ENCODE measurements at regions not wholly inside any gene's neighbourhood (a gene's known extent, or its start where the extent isn't known, plus 50 kb on each side); places are given as distances from the start of the nearest gene placed in this dataset.

- TF ChIP-seq CEBPB (IDR thresholded peaks at IDR 0.05; ENCODE audit: borderline replicate concordance in 1 of 2, low read depth in 2 of 2, low read length in 2 of 2): no peak
These were observed 141.0 kb downstream of the VGLL3 start (continued) for GRCh38 chr3:86849991-86850390.

DNA sequence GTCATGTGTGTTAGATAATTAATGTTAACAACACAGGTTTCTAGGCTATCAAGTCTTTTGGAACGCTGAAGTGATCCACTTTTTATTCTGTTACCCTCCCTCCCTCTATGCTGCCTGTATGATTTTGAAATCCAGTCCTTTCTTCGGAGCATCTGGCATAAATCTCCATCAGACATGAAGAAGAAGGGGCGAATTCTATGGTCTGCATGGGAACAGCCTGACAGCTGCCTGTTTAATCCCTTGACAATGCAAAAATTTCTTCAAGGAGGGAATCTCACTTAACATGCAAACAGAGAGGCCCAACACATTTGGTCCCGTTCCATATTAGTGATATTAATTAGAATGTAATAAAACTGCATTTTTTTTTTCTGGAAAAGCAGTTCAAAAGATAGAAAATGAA is 145.2 kb downstream of the VGLL3 start:
- no TSS peak for BruUV-seq (replicated peaks)
- no peaks in the 10 kb centered on the region for H3K36me3 ChIP-seq (ENCODE audit: control insufficient read depth in 2 of 2, insufficient read depth in 2 of 2, low read length in 1 of 2)
- in situ Hi-C loops (cut with MboI): no loop called here
- H3K4me2 ChIP-seq (ENCODE audit: control insufficient read depth, insufficient read depth): no peak overlapping the region
- ATAC-seq: no peak
- H3K4me3 ChIP-seq: no peak overlapping the region
- no peak for DNase-seq (ENCODE audit: low read depth, low spot score)
- H3K27me3 ChIP-seq (replicated peaks in 1 of 2; ENCODE audit: control insufficient read depth in 2 of 2, insufficient read depth in 2 of 2, low read length in 1 of 2): no peaks in the 10 kb centered on the region
- no peaks in the 10 kb centered on the region for H3K79me2 ChIP-seq (ENCODE audit: control insufficient read depth, insufficient read depth, low read length)
- RAD21 ChIA-PET (ENCODE audit: unreplicated experiment): no interaction called here
- no peaks in the 10 kb centered on the region for H3K4me1 ChIP-seq (ENCODE audit: control insufficient read depth, insufficient read depth, low read length)
- no peak overlapping the region for H2AFZ ChIP-seq (ENCODE audit: control insufficient read depth, low read depth, low read length)
- intact Hi-C loops (cut with micrococcal nuclease; ENCODE audit: unreplicated experiment): no loop called here
- no peak for FAIRE-seq
- 0% methylated on average over 4 of the region's 4 CpGs for WGBS (ENCODE audit: insufficient coverage, insufficient replicate concordance, low lambda C conversion rate, missing lambda C conversion rate)
- SMC1A ChIA-PET (ENCODE audit: uncharacterized antibody, unreplicated experiment): no interaction called here
- H3K9me3 ChIP-seq (replicated peaks; ENCODE audit: control insufficient read depth, insufficient read depth, low read length): no peaks in the 10 kb centered on the region
- H3K27ac ChIP-seq (ENCODE audit: control insufficient read depth, insufficient read depth): no peak overlapping the region
- POLR2A ChIA-PET: no interaction called here
- H3K9ac ChIP-seq (ENCODE audit: control insufficient read depth, insufficient read depth, low read length): no peak overlapping the region
- CTCF ChIA-PET: no interaction called here
- H4K20me1 ChIP-seq (ENCODE audit: control insufficient read depth, insufficient read depth): no peaks in the 10 kb centered on the region
- TF ChIP-seq, protein P1, sequence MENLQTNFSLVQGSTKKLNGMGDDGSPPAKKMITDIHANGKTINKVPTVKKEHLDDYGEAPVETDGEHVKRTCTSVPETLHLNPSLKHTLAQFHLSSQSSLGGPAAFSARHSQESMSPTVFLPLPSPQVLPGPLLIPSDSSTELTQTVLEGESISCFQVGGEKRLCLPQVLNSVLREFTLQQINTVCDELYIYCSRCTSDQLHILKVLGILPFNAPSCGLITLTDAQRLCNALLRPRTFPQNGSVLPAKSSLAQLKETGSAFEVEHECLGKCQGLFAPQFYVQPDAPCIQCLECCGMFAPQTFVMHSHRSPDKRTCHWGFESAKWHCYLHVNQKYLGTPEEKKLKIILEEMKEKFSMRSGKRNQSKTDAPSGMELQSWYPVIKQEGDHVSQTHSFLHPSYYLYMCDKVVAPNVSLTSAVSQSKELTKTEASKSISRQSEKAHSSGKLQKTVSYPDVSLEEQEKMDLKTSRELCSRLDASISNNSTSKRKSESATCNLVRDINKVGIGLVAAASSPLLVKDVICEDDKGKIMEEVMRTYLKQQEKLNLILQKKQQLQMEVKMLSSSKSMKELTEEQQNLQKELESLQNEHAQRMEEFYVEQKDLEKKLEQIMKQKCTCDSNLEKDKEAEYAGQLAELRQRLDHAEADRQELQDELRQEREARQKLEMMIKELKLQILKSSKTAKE (IDR thresholded peaks at IDR 0.05; ENCODE audit: low read depth, poor library complexity, severe bottlenecking): no peak
- no peak for TF ChIP-seq NFYA (IDR thresholded peaks at IDR 0.05; ENCODE audit: borderline replicate concordance, low read depth, low read length)
- TF ChIP-seq NBN (IDR thresholded peaks at IDR 0.05): no peak
- TF ChIP-seq ETV6 (conservative IDR thresholded peaks at IDR 0.05 in 1 of 2, IDR thresholded peaks at IDR 0.05 in 1 of 2; ENCODE audit: borderline replicate concordance in 1 of 2, low read depth in 1 of 2): no peak
- no peak for TF ChIP-seq ZSCAN29 (IDR thresholded peaks at IDR 0.05)
- no peak for TF ChIP-seq USF2 (IDR thresholded peaks at IDR 0.05; ENCODE audit: borderline replicate concordance, low read depth, low read length)
- TF ChIP-seq BMI1 (IDR thresholded peaks at IDR 0.05; ENCODE audit: borderline replicate concordance): no peak
- no peak for TF ChIP-seq ZBED1 (IDR thresholded peaks at IDR 0.05; ENCODE audit: borderline replicate concordance)
- TF ChIP-seq ZNF687 (IDR thresholded peaks at IDR 0.05): no peak
- no peak for TF ChIP-seq WRNIP1 (IDR thresholded peaks at IDR 0.05; ENCODE audit: borderline replicate concordance, low read depth, low read length)
- TF ChIP-seq DPF2 (IDR thresholded peaks at IDR 0.05): no peak
- TF ChIP-seq RB1 (IDR thresholded peaks at IDR 0.05; ENCODE audit: borderline replicate concordance): no peak
- no peak for TF ChIP-seq PAX8 (IDR thresholded peaks at IDR 0.05)
- no peak for TF ChIP-seq KDM1A (IDR thresholded peaks at IDR 0.05; ENCODE audit: borderline replicate concordance)
- TF ChIP-seq TCF3 (IDR thresholded peaks at IDR 0.05; ENCODE audit: borderline replicate concordance, insufficient read depth, low read depth, low read length): no peak
